Peyer's patch (tissue), 4 donors: ENCODE measurements at regions not wholly inside any gene's neighbourhood (a gene's known extent, or its start where the extent isn't known, plus 50 kb on each side); places are given as distances from the start of the nearest gene placed in this dataset.
"Not testable (repeated sequence)": the region's sequence is repeated elsewhere in the genome, so short reads cannot be mapped to it uniquely, and the experiment has no call there.

Experiments used
- CTCF ChIP-seq, 6 experiments: fragments of 450-650 bp in 4 of 6; fragments of 200-600 bp in 2 of 6; sonication (generic) in 1 of 6; IDR thresholded peaks; one replicate each; pipeline ENCODE4 v1.5.1; 2017 to 2019; ENCODE audit warnings: antibody characterized with exemption in 6 of 6, mild to moderate bottlenecking in 3 of 6, moderate library complexity in 1 of 6
- POLR2A ChIP-seq, 2 donors: fragments of 450-650 bp; IDR thresholded peaks; one replicate each; pipeline ENCODE4 v1.5.1; 2017; ENCODE audit warnings: antibody characterized with exemption in 2 of 2, mild to moderate bottlenecking in 2 of 2, moderate library complexity in 2 of 2

DNA sequence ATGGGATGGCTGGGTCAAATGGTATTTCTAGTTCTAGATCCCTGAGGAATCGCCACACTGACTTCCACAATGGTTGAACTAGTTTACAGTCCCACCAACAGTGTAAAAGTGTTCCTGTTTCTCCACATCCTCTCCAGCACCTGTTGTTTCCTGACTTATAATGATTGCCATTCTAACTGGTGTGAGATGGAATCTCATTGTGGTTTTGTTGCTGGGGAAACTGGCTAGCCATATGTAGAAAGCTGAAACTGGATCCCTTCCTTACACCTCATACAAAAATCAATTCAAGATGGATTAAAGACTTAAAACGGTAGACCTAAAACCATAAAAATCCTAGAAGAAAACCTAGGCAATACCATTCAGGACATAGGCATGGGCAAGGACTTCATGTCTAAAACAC is 131.5 kb upstream of the FAR2 start:
- not testable (repeated sequence) for TF ChIP-seq POLR2A, CTCF (IDR thresholded peaks at IDR 0.05)
